ENCODE measurements at regions not wholly inside any gene's neighbourhood (a gene's known extent, or its start where the extent isn't known, plus 50 kb on each side); places are given as distances from the start of the nearest gene placed in this dataset.
A peak's percentile ranks its signal among the peaks of the same experiment; 100 is the strongest.

DNA sequence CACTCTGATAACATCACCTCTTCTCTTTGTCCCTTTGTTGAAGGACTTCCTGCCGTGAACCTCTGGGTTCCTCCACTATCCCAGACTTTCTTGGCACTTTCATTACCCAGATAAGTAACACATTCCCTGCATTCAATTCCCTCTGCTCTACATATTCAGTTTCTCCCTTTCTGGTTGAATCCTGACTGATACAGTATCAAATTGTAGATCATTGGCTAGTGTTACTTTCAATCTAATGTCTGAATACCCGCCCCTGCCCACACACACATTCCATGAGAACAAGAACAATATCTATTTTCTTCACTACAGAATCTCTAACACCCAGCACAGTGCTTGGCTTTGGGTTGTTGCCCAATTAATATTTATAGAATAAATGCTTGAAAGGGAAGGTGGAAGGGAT, 163.5 kb downstream of the ABHD5 start:
- intact Hi-C loops (cut with DNase I): no loop called here
- no peak for DNase-seq
- ATAC-seq: no peak
- TF ChIP-seq, protein P1, sequence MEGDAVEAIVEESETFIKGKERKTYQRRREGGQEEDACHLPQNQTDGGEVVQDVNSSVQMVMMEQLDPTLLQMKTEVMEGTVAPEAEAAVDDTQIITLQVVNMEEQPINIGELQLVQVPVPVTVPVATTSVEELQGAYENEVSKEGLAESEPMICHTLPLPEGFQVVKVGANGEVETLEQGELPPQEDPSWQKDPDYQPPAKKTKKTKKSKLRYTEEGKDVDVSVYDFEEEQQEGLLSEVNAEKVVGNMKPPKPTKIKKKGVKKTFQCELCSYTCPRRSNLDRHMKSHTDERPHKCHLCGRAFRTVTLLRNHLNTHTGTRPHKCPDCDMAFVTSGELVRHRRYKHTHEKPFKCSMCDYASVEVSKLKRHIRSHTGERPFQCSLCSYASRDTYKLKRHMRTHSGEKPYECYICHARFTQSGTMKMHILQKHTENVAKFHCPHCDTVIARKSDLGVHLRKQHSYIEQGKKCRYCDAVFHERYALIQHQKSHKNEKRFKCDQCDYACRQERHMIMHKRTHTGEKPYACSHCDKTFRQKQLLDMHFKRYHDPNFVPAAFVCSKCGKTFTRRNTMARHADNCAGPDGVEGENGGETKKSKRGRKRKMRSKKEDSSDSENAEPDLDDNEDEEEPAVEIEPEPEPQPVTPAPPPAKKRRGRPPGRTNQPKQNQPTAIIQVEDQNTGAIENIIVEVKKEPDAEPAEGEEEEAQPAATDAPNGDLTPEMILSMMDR (IDR thresholded peaks at IDR 0.05): no peak
- H3K27me3 ChIP-seq: peaks cover 39% of the 10 kb centered on the region
- H3K4me1 ChIP-seq: no peaks in the 10 kb centered on the region
- no peaks in the 10 kb centered on the region for H3K36me3 ChIP-seq
- no peaks in the 10 kb centered on the region for H3K9me3 ChIP-seq
- H3K4me3 ChIP-seq: no peak overlapping the region
- H3K27ac ChIP-seq: no peak overlapping the region

DNA sequence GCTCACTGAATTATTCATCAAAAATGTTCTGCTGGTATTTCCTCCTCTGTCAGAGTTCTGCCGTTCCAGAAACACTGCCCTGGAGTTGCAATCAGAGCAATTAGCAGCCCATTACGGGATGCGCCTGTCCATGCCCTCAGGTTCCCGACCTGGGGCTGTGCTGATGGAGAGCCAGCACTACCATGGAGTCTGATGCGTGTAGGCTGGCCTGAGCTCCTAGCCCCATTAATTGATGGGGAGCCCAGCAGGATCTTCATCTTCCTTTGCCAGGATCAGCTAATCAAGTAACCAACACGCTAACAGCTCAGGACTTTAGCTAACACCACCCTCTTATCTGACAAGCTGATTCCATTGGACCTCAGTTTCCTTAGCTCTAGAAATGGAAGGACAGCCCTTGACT, 164.2 kb downstream of the ABHD5 start:
- DNase-seq (no peak), ATAC-seq (no peak)
- no peak overlapping the region for H3K4me3 ChIP-seq
- peaks cover 39% of the 10 kb centered on the region for H3K27me3 ChIP-seq
- no peaks in the 10 kb centered on the region for H3K9me3 ChIP-seq
- TF ChIP-seq, protein P1 (IDR thresholded peaks at IDR 0.05): no peak
- no peak overlapping the region for H3K27ac ChIP-seq
- intact Hi-C loops (cut with DNase I): no loop called here
- H3K36me3 ChIP-seq: no peaks in the 10 kb centered on the region
- no peaks in the 10 kb centered on the region for H3K4me1 ChIP-seq

DNA sequence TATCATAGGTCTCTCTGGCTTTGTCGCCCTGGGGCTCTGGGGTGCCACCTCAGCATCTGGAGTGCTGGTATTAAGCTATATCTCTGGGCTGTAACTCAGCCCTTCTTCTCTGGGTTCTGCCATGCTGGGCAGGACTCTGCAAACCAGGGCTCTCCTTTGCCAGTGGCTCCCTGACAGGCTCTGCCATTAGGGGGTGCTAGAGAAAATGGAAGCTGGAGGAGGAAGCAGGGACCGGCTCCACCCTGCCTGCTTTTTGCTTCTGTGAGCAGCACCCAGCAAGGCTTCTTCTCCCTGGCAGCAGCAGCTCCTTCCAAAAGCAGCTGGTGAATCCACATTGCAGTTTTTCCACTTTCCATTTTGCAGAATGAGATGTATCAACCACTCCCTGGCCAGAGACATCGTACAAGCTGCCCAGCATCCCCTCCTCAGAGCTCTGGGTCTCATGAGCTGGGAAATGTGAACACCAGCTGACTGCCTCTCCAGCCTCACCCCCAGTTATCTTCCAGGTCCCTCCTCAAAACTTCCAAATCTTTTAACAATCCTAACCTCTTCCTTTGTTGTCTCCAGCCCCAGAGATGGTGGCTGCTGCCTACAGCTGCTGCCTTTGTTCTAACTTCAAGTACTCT, 165.0 kb downstream of the ABHD5 start:
- H3K9me3 ChIP-seq: no peaks in the 10 kb centered on the region
- ATAC-seq (peak; percentile 93), DNase-seq (peak; percentile 73)
- no peaks in the 10 kb centered on the region for H3K4me1 ChIP-seq
- TF ChIP-seq, protein P1 (IDR thresholded peaks at IDR 0.05): peak; percentile 64
- no peaks in the 10 kb centered on the region for H3K36me3 ChIP-seq
- peaks cover 39% of the 10 kb centered on the region for H3K27me3 ChIP-seq
- no peak overlapping the region for H3K4me3 ChIP-seq
- no peak overlapping the region for H3K27ac ChIP-seq
- intact Hi-C loops (cut with DNase I): no loop called here

DNA sequence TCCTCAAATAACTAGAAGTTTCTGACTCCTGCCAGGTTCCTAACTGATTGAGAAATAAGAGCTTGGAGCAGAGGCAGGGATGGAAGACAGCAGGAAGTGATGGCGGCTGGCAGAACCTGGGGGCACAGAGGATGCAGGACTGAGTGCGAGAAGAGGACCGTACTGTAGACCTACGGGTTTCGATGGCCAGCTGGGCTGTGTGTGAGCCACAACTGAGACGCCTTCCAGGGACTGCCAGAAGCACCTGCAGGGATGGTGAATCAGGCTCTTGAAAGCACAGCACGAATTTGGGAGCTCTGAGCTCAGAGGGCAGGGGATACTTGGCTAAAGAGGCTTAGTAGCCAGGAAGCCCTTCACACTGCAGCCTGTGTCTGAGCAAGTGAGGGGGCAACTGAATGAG, 165.6 kb downstream of the ABHD5 start:
- Histone ChIP-seq H3K9me3 (no peaks in the 10 kb centered on the region), H3K36me3 (no peaks in the 10 kb centered on the region), H3K4me3 (no peak overlapping the region), H3K27me3 (peaks cover 39% of the 10 kb centered on the region), H3K27ac (no peak overlapping the region), H3K4me1 (no peaks in the 10 kb centered on the region)
- no peak for DNase-seq
- TF ChIP-seq, protein P1 (IDR thresholded peaks at IDR 0.05): no peak
- intact Hi-C loops (cut with DNase I): no loop called here
- no peak for ATAC-seq

DNA sequence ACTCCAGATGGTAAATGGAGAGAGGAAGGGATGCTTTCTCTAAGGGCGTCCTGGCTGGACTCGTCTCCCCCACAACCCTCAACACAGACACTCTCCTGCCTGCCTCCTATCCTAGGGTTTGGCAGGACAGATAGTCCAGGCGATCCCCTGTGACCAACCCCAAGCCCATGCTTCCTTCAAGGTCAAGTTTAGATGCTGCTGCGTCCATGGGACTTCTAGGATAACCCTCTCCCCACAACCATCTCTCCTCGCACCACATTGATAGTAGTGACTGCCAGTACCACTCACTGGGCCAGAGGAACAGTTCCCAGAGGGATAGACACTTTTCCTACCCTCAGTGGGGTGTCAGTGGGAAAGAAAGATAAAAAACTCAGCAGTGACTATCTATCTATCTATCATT, 166.0 kb downstream of the ABHD5 start:
- no peaks in the 10 kb centered on the region for H3K9me3 ChIP-seq
- no peaks in the 10 kb centered on the region for H3K4me1 ChIP-seq
- DNase-seq: no peak
- TF ChIP-seq, protein P1 (IDR thresholded peaks at IDR 0.05): no peak
- no peak overlapping the region for H3K27ac ChIP-seq
- ATAC-seq: no peak
- no peak overlapping the region for H3K4me3 ChIP-seq
- no peaks in the 10 kb centered on the region for H3K36me3 ChIP-seq
- intact Hi-C loops (cut with DNase I): no loop called here
- H3K27me3 ChIP-seq: peaks cover 39% of the 10 kb centered on the region
